H1 (cell line): ENCODE measurements at regions not wholly inside any gene's neighbourhood (a gene's known extent, or its start where the extent isn't known, plus 50 kb on each side); places are given as distances from the start of the nearest gene placed in this dataset.
A peak's percentile ranks its signal among the peaks of the same experiment; 100 is the strongest.

ENCODE experiments used
- CTCF ChIA-PET: fragments of 300-600 bp; sonication (Branson Sonifier 250); formaldehyde crosslinking; loops from one replicate; lab custom pipeline; 2021; ENCODE audit not compliant: partially characterized antibody; lab: Charles Lee
- POLR2A ChIA-PET: fragments of 300-600 bp; sonication (Branson Sonifier 250); formaldehyde crosslinking; loops from one replicate; lab custom pipeline; 2021; ENCODE audit warnings: inconsistent platforms; ENCODE audit not compliant: partially characterized antibody; lab: Charles Lee
- DNase-seq, 2 experiments: peaks; one replicate each; pipeline versions ENCODE4 v3.0.0 to v3.0.0-alpha.2; 2010 to 2022; ENCODE audit warnings: low spot score in 2 of 2, low read depth in 1 of 2, mixed read lengths in 1 of 2
- FAIRE-seq: peaks from 2 replicates; lab custom pipeline; 2011; peaks lifted over from hg19 to GRCh38; lab: Jason Lieb, UNC
- H2AFZ ChIP-seq: 2 replicates; pipeline ENCODE4 v1.8.1; 2012; ENCODE audit warnings: low read length, inconsistent platforms
- H2AK5ac ChIP-seq: 2 replicates; pipeline ENCODE4 v1.6.1; 2013; ENCODE audit warnings: low read depth, low read length
- H2BK120ac ChIP-seq: replicated peaks from 2 replicates; pipeline ENCODE3; 2013; ENCODE audit warnings: low read depth, low read length, inconsistent platforms
- H2BK12ac ChIP-seq: 2 replicates; pipeline ENCODE4 v1.6.1; 2013; ENCODE audit warnings: low read depth, low read length
- H2BK15ac ChIP-seq: 2 replicates; pipeline ENCODE4 v1.6.1; 2013; ENCODE audit warnings: low read length
- H2BK20ac ChIP-seq: 2 replicates; pipeline ENCODE4 v1.6.1; 2013; ENCODE audit warnings: low read length
- H2BK5ac ChIP-seq: 2 replicates; pipeline ENCODE4 v1.6.1; 2013; ENCODE audit warnings: low read depth, low read length
- H3K14ac ChIP-seq: 2 replicates; pipeline ENCODE4 v1.6.1; 2013; ENCODE audit warnings: inconsistent platforms; ENCODE audit not compliant: insufficient read length
- H3K18ac ChIP-seq: 2 replicates; pipeline ENCODE4 v1.6.1; 2013; ENCODE audit warnings: low read length; ENCODE audit errors: extremely low read depth
- H3K23ac ChIP-seq: 2 replicates; pipeline ENCODE4 v1.6.1; 2013; ENCODE audit warnings: inconsistent platforms; ENCODE audit not compliant: insufficient read length
- H3K23me2 ChIP-seq: 2 replicates; pipeline ENCODE4 v1.6.1; 2013; ENCODE audit warnings: low read depth, low read length
- H3K27ac ChIP-seq: 2 replicates; pipeline ENCODE4 v1.6.1; 2011; ENCODE audit warnings: low read depth, low read length, inconsistent platforms
- H3K27me3 ChIP-seq, 4 experiments: replicated peaks in 1 of 4; 1 replicate in 1 of 4; 2 replicates in 3 of 4; pipeline versions ENCODE4 v1.6.1 to v1.8.1; 2011 to 2013; ENCODE audit warnings: low read length in 3 of 4, mild to moderate bottlenecking in 3 of 4, inconsistent platforms in 2 of 4, mixed read lengths in 2 of 4, moderate library complexity in 1 of 4; ENCODE audit not compliant: control insufficient read depth in 3 of 4, insufficient read depth in 3 of 4; ENCODE audit errors: extremely low read depth in 1 of 4
- H3K36me3 ChIP-seq, 4 experiments: 2 replicates each; pipeline versions ENCODE4 v1.6.1 to v1.8.1; 2011 to 2013; ENCODE audit warnings: mild to moderate bottlenecking in 4 of 4, low read length in 3 of 4, moderate library complexity in 2 of 4, control low read depth in 1 of 4, inconsistent platforms in 1 of 4; ENCODE audit not compliant: insufficient read depth in 4 of 4, control insufficient read depth in 2 of 4
- H3K4ac ChIP-seq: replicated peaks from 2 replicates; pipeline ENCODE3; 2013; ENCODE audit warnings: low read length, low read depth, mixed read lengths, inconsistent platforms; ENCODE audit not compliant: insufficient read length
- H3K4me1 ChIP-seq, 4 experiments: replicated peaks in 1 of 4; 1 replicate in 1 of 4; 2 replicates in 3 of 4; pipeline versions ENCODE4 v1.6.1 to v1.8.1; 2011 to 2013; ENCODE audit warnings: low read length in 3 of 4, inconsistent platforms in 2 of 4, mixed read lengths in 1 of 4; ENCODE audit not compliant: insufficient read depth in 4 of 4, control insufficient read depth in 3 of 4
- H3K4me2 ChIP-seq, 2 experiments: 2 replicates each; pipeline versions ENCODE4 v1.6.1 to v1.8.1; 2011 to 2013; ENCODE audit warnings: low read depth in 2 of 2, low read length in 2 of 2, control low read depth in 1 of 2, inconsistent platforms in 1 of 2, mild to moderate bottlenecking in 1 of 2; ENCODE audit not compliant: insufficient read depth in 1 of 2
- H3K4me3 ChIP-seq, 4 experiments: fragments of 200-600, 300-600 bp in 1 of 4; sonication (generic), shearing (Covaris generic), sonication (Bioruptor Twin) in 1 of 4; 2 replicates each; pipeline versions ENCODE4 v1.5.1 to v1.8.1; 2011 to 2016; ENCODE audit warnings: low read length in 4 of 4, low read depth in 3 of 4, control low read depth in 2 of 4, inconsistent platforms in 2 of 4, mild to moderate bottlenecking in 2 of 4, mixed read lengths in 1 of 4, moderate library complexity in 1 of 4; ENCODE audit not compliant: insufficient read depth in 2 of 4; ENCODE audit errors: extremely low read depth in 1 of 4
- H3K56ac ChIP-seq: replicated peaks from 2 replicates; pipeline ENCODE3; 2013; ENCODE audit warnings: low read depth, mild to moderate bottlenecking, mixed read lengths, low read length, inconsistent platforms; ENCODE audit not compliant: insufficient read length
- H3K79me1 ChIP-seq: 2 replicates; pipeline ENCODE4 v1.6.1; 2013; ENCODE audit warnings: low read depth, low read length, control low read depth
- H3K79me2 ChIP-seq, 2 experiments: 2 replicates each; pipeline versions ENCODE4 v1.6.1 to v1.8.1; 2012 to 2013; ENCODE audit warnings: low read length in 2 of 2, mild to moderate bottlenecking in 2 of 2, inconsistent platforms in 1 of 2; ENCODE audit not compliant: insufficient read depth in 2 of 2, control insufficient read depth in 1 of 2
- H3K9ac ChIP-seq, 4 experiments: replicated peaks in 1 of 4; 1 replicate in 1 of 4; 2 replicates in 3 of 4; pipeline versions ENCODE4 v1.6.1 to v1.8.1; 2011 to 2013; ENCODE audit warnings: low read depth in 3 of 4, low read length in 3 of 4, control low read depth in 2 of 4, mild to moderate bottlenecking in 2 of 4, moderate library complexity in 2 of 4, inconsistent platforms in 1 of 4; ENCODE audit errors: extremely low read depth in 1 of 4
- H3K9me3 ChIP-seq, 2 experiments: 2 replicates each; pipeline versions ENCODE4 v1.6.1 to v1.8.1; 2012 to 2013; ENCODE audit warnings: mild to moderate bottlenecking in 2 of 2, moderate library complexity in 2 of 2, control low read depth in 1 of 2, inconsistent platforms in 1 of 2, low read depth in 1 of 2, low read length in 1 of 2, mixed read lengths in 1 of 2; ENCODE audit not compliant: insufficient read depth in 2 of 2
- H4K20me1 ChIP-seq, 2 experiments: replicated peaks in 1 of 2; 2 replicates each; pipeline versions ENCODE3 to v1.8.1; 2011 to 2013; ENCODE audit warnings: inconsistent platforms in 2 of 2, low read length in 2 of 2, mild to moderate bottlenecking in 1 of 2; ENCODE audit not compliant: insufficient read depth in 2 of 2, control insufficient read depth in 1 of 2
- H4K5ac ChIP-seq: 2 replicates; pipeline ENCODE4 v1.6.1; 2013; ENCODE audit warnings: low read length, low read depth, mixed read lengths, inconsistent platforms; ENCODE audit not compliant: insufficient read length
- H4K8ac ChIP-seq: 2 replicates; pipeline ENCODE4 v1.8.0; 2013; ENCODE audit warnings: mild to moderate bottlenecking, moderate library complexity, low read length, inconsistent platforms; ENCODE audit not compliant: insufficient read depth; ENCODE audit errors: extremely low read depth
- H4K91ac ChIP-seq: replicated peaks from 2 replicates; pipeline ENCODE3; 2013; ENCODE audit warnings: low read length, mixed read lengths, inconsistent platforms; ENCODE audit not compliant: insufficient read length
- BCL11A ChIP-seq, 2 experiments: IDR thresholded peaks; one replicate each; pipeline ENCODE4 v1.6.1; 2011; ENCODE audit warnings: low read depth in 2 of 2, low read length in 2 of 2, mild to moderate bottlenecking in 2 of 2
- CHD2 ChIP-seq: IDR thresholded peaks from 2 replicates; pipeline ENCODE4 v1.6.1; 2012; ENCODE audit warnings: low read length, improper control_type of control experiment
- CTBP2 ChIP-seq: IDR thresholded peaks from 2 replicates; pipeline ENCODE4 v1.7.0; 2011; ENCODE audit warnings: borderline replicate concordance, mild to moderate bottlenecking, moderate library complexity, mixed read lengths, low read length; ENCODE audit not compliant: insufficient read depth, insufficient read length
- EGR1 ChIP-seq: IDR thresholded peaks from 2 replicates; pipeline ENCODE4 v1.6.1; 2011; ENCODE audit warnings: low read depth, low read length, borderline replicate concordance
- HDAC2 ChIP-seq, 2 experiments: fragments of 300-600 bp in 1 of 2; sonication (generic) in 1 of 2; IDR thresholded peaks; 2 replicates each; pipeline ENCODE4 v1.6.1; 2011 to 2012; ENCODE audit warnings: low read depth in 2 of 2, low read length in 2 of 2, mild to moderate bottlenecking in 2 of 2, moderate library complexity in 2 of 2, borderline replicate concordance in 1 of 2, inconsistent platforms in 1 of 2
- HDAC6 ChIP-seq: IDR thresholded peaks from one replicate; pipeline ENCODE4 v1.7.1; 2012; ENCODE audit warnings: low read depth, mild to moderate bottlenecking, inconsistent platforms, low read length, moderate library complexity
- JUND ChIP-seq: IDR thresholded peaks from 2 replicates; pipeline ENCODE4 v1.6.1; 2011; ENCODE audit warnings: mild to moderate bottlenecking, improper control_type of control experiment, low read length
- MAX ChIP-seq: IDR thresholded peaks from 2 replicates; pipeline ENCODE4 v1.6.1; 2012; ENCODE audit warnings: inconsistent platforms
- NRF1 ChIP-seq: IDR thresholded peaks from 2 replicates; pipeline ENCODE4 v1.6.1; 2011; ENCODE audit warnings: mild to moderate bottlenecking, low read depth, low read length, improper control_type of control experiment
- POLR2A ChIP-seq, 2 experiments: IDR thresholded peaks; 1 replicate in 1 of 2; 2 replicates in 1 of 2; pipeline ENCODE4 v1.6.1; 2011; ENCODE audit warnings: low read depth in 2 of 2, low read length in 2 of 2, mild to moderate bottlenecking in 2 of 2; ENCODE audit errors: control extremely low read depth in 1 of 2
- POU5F1 ChIP-seq: IDR thresholded peaks from 2 replicates; pipeline ENCODE4 v1.6.1; 2011; ENCODE audit warnings: low read depth, mild to moderate bottlenecking, low read length, moderate library complexity
- SIX5 ChIP-seq: IDR thresholded peaks from 2 replicates; pipeline ENCODE4 v1.6.1; 2011; ENCODE audit warnings: mild to moderate bottlenecking, low read depth, low read length
- SP2 ChIP-seq: IDR thresholded peaks from 2 replicates; pipeline ENCODE4 v1.6.1; 2012; ENCODE audit warnings: mild to moderate bottlenecking, low read length, inconsistent platforms
- SP4 ChIP-seq: IDR thresholded peaks from 2 replicates; pipeline ENCODE4 v1.6.1; 2012; ENCODE audit warnings: low read length, inconsistent platforms
- TCF12 ChIP-seq: IDR thresholded peaks from 2 replicates; pipeline ENCODE4 v1.6.1; 2011; ENCODE audit warnings: low read depth, mild to moderate bottlenecking, low read length
- WGBS, 2 experiments: shearing (Covaris generic) in 1 of 2; methylation state at CpG; one replicate each; pipeline versions ENCODE4 v1.1.6 to v1.1.7; 2013 to 2015; ENCODE audit warnings: low lambda C conversion rate in 2 of 2, mixed read lengths in 2 of 2, inconsistent platforms in 1 of 2, low coverage in 1 of 2, missing lambda C conversion rate in 1 of 2; ENCODE audit not compliant: insufficient replicate concordance in 2 of 2, insufficient coverage in 1 of 2, insufficient read length in 1 of 2; ENCODE audit errors: extremely low coverage in 1 of 2, missing lambda C conversion rate in 1 of 2; 5-methylcytosine and 5-hydroxymethylcytosine counted together

- Histone ChIP-seq H3K23ac (no peak overlapping the region), H3K18ac (no peak overlapping the region; the same call in 1 of the 2 replicates), H2AFZ (peak overlapping the region; percentile 91; the same call in 1 of the 2 replicates), H2BK20ac (no peak overlapping the region), H3K79me1 (no peaks in the 10 kb centered on the region), H3K27ac (no peak overlapping the region), H4K8ac (no peak overlapping the region), H3K9me3 (no peaks in the 10 kb centered on the region), H2BK15ac (no peak overlapping the region), H3K23me2 (no peaks in the 10 kb centered on the region), H3K4ac (no peak overlapping the region), H3K4me2 (no peak overlapping the region), H4K91ac (no peak overlapping the region), H3K79me2 (no peaks in the 10 kb centered on the region), H2BK120ac (no peak overlapping the region), H3K56ac (no peak overlapping the region), H3K4me1 (peaks cover 0 to 4% (median 0%) of the 10 kb centered on the region in 4 experiments; a peak in 2 of 7 replicates), H2AK5ac (no peak overlapping the region), H3K27me3 (no peaks in the 10 kb centered on the region), H2BK12ac (no peak overlapping the region), H4K5ac (no peak overlapping the region), H3K14ac (no peak overlapping the region), H3K4me3 (no peak overlapping the region), H3K9ac (no peak overlapping the region), H3K36me3 (no peaks in the 10 kb centered on the region), H4K20me1 (no peaks in the 10 kb centered on the region), H2BK5ac (no peak overlapping the region)
- DNase-seq (peak; percentile 62 to 91), FAIRE-seq (peak; percentile 94)
- ChIA-PET POLR2A (no interaction called here), CTCF (interaction anchor here (0.6 to 0.9 kb wide), 2 partner anchors 83 to 91 kb away, joined by 3 read pairs; no protein-coding TSS in a partner anchor)
- 39% methylated on average over 7 of the region's 7 CpGs; no CpG with 5 or more reads in 1 of the 2 experiments for WGBS, 2 experiments
- TF ChIP-seq SIX5 (no peak), CHD2 (no peak), SP2 (no peak), POLR2A (IDR thresholded peaks at IDR 0.05; ENCODE audit: control extremely low read depth in 1 of 2, low read depth in 2 of 2, low read length in 2 of 2) (no peak), POU5F1 (no peak), HDAC6 (no peak), MAX (peak; percentile 11; the same call in 1 of the 2 replicates), CTBP2 (no peak), SP4 (no peak), EGR1 (no peak), TCF12 (no peak), BCL11A (IDR thresholded peaks at IDR 0.05; ENCODE audit: low read depth in 2 of 2, low read length in 2 of 2) (no peak), NRF1 (no peak), JUND (no peak), HDAC2 (IDR thresholded peaks at IDR 0.05; ENCODE audit: borderline replicate concordance in 1 of 2, low read depth in 2 of 2, low read length in 2 of 2) (no peak)
Observed at GRCh38 chr2:88831792-88832248, 140.3 kb downstream of the RPIA start.
